Astrocyte (in vitro differentiated cells and primary cell): ENCODE measurements at regions not wholly inside any gene's neighbourhood (a gene's known extent, or its start where the extent isn't known, plus 50 kb on each side); places are given as distances from the start of the nearest gene placed in this dataset.

Source experiments
- DNase-seq: peaks from one replicate; pipeline ENCODE4 v3.0.0-alpha.2; 2010; ENCODE audit warnings: low read depth
- FAIRE-seq: peaks from 2 replicates; lab custom pipeline; 2011; peaks lifted over from hg19 to GRCh38; lab: Jason Lieb, UNC
- H2AFZ ChIP-seq: 2 replicates; pipeline ENCODE4 v1.6.0; 2012; ENCODE audit warnings: low read depth, low read length, inconsistent platforms
- H3K27ac ChIP-seq: 2 replicates; pipeline ENCODE4 v1.5.1; 2011; ENCODE audit warnings: low read depth, low read length, inconsistent platforms
- H3K27me3 ChIP-seq: 2 replicates; pipeline ENCODE4 v1.6.0; 2011; ENCODE audit warnings: low read length, inconsistent platforms; ENCODE audit not compliant: insufficient read depth
- H3K36me3 ChIP-seq: 2 replicates; pipeline ENCODE4 v1.5.1; 2011; ENCODE audit warnings: low read length, inconsistent platforms; ENCODE audit not compliant: insufficient read depth
- H3K4me1 ChIP-seq: 2 replicates; pipeline ENCODE4 v1.5.1; 2011; ENCODE audit warnings: low read length, inconsistent platforms; ENCODE audit not compliant: insufficient read depth
- H3K4me2 ChIP-seq: 2 replicates; pipeline ENCODE4 v1.6.0; 2012; ENCODE audit warnings: low read length, inconsistent platforms
- H3K4me3 ChIP-seq: 2 replicates; pipeline ENCODE4 v1.5.1; 2011; ENCODE audit warnings: low read depth, mild to moderate bottlenecking, low read length, inconsistent platforms; ENCODE audit not compliant: insufficient read depth
- H3K79me2 ChIP-seq: 2 replicates; pipeline ENCODE4 v1.6.0; 2012; ENCODE audit warnings: mild to moderate bottlenecking, low read length, inconsistent platforms; ENCODE audit not compliant: insufficient read depth
- H3K9ac ChIP-seq: 2 replicates; pipeline ENCODE4 v1.6.0; 2012; ENCODE audit warnings: mild to moderate bottlenecking, low read length, inconsistent platforms
- H3K9me3 ChIP-seq: 2 replicates; pipeline ENCODE4 v1.5.1; 2012; ENCODE audit warnings: low read depth, mild to moderate bottlenecking, low read length, inconsistent platforms; ENCODE audit not compliant: insufficient read depth
- H4K20me1 ChIP-seq: 2 replicates; pipeline ENCODE4 v1.6.0; 2012; ENCODE audit warnings: low read length, inconsistent platforms; ENCODE audit not compliant: insufficient read depth
- H3K27ac Mint-ChIP-seq: one replicate; pipeline ENCODE4 v1.8.0; 2021; ENCODE audit warnings: mild to moderate bottlenecking, mixed read lengths; ENCODE audit not compliant: unreplicated experiment
- H3K27me3 Mint-ChIP-seq: one replicate; pipeline ENCODE4 v1.8.0; 2021; ENCODE audit warnings: low read depth, mixed read lengths; ENCODE audit not compliant: unreplicated experiment
- H3K36me3 Mint-ChIP-seq: one replicate; pipeline ENCODE4 v1.8.0; 2021; ENCODE audit warnings: low read depth, mixed read lengths; ENCODE audit not compliant: unreplicated experiment
- H3K4me1 Mint-ChIP-seq: one replicate; pipeline ENCODE4 v1.8.0; 2021; ENCODE audit warnings: low read depth, mixed read lengths; ENCODE audit not compliant: unreplicated experiment
- H3K4me3 Mint-ChIP-seq: one replicate; pipeline ENCODE4 v1.8.0; 2021; ENCODE audit warnings: mild to moderate bottlenecking, moderate library complexity, mixed read lengths; ENCODE audit not compliant: unreplicated experiment
- H3K9me3 Mint-ChIP-seq: one replicate; pipeline ENCODE4 v1.8.0; 2021; ENCODE audit warnings: mild to moderate bottlenecking, mixed read lengths; ENCODE audit not compliant: unreplicated experiment
- EZH2 ChIP-seq: IDR thresholded peaks from 2 replicates; pipeline ENCODE4 v1.6.1; 2012; ENCODE audit warnings: mild to moderate bottlenecking, low read length, inconsistent platforms; ENCODE audit not compliant: insufficient read depth
- TF ChIP-seq, protein P1 (sequence below): IDR thresholded peaks from 2 replicates; pipeline ENCODE4 v1.5.1; 2011; ENCODE audit warnings: low read depth, mild to moderate bottlenecking, inconsistent platforms, low read length, moderate library complexity; ENCODE audit not compliant: insufficient read depth

DNA sequence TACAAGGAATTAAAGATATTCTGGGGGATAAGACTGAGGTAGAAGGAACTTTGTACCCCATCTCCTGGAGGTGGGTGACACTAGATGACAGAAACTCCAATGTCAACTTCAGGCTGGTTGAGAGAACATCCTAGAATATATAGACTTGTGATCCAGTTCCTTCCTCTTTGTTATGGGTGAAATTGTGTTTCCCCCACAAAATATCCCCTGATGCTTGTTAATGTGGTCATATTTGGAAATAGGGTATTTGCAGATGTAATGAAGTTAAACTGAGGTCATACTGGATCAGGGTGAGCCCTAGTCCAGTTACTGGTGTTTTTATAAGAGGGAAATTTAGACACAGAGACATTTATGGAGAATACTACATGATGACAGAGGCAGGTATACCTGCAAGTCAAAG is 114.0 kb upstream of the NAMPT start:
- Histone ChIP-seq H3K79me2 (no peaks in the 10 kb centered on the region), H3K4me3 (no peak overlapping the region), H4K20me1 (no peaks in the 10 kb centered on the region), H3K27ac (no peak overlapping the region), H3K36me3 (no peaks in the 10 kb centered on the region), H3K9ac (no peak overlapping the region), H3K4me2 (no peak overlapping the region), H3K27me3 (peaks cover 5% of the 10 kb centered on the region), H3K9me3 (no peaks in the 10 kb centered on the region), H3K4me1 (no peaks in the 10 kb centered on the region), H2AFZ (no peak overlapping the region)
- DNase-seq: no peak
- no peak for FAIRE-seq
- Mint-ChIP-seq H3K4me1 (no peaks in the 10 kb centered on the region), H3K27ac (no peak overlapping the region), H3K4me3 (no peak overlapping the region), H3K9me3 (peaks cover 2% of the 10 kb centered on the region), H3K36me3 (no peaks in the 10 kb centered on the region), H3K27me3 (peaks cover 11% of the 10 kb centered on the region)
- no peak for TF ChIP-seq EZH2
- TF ChIP-seq, protein P1, sequence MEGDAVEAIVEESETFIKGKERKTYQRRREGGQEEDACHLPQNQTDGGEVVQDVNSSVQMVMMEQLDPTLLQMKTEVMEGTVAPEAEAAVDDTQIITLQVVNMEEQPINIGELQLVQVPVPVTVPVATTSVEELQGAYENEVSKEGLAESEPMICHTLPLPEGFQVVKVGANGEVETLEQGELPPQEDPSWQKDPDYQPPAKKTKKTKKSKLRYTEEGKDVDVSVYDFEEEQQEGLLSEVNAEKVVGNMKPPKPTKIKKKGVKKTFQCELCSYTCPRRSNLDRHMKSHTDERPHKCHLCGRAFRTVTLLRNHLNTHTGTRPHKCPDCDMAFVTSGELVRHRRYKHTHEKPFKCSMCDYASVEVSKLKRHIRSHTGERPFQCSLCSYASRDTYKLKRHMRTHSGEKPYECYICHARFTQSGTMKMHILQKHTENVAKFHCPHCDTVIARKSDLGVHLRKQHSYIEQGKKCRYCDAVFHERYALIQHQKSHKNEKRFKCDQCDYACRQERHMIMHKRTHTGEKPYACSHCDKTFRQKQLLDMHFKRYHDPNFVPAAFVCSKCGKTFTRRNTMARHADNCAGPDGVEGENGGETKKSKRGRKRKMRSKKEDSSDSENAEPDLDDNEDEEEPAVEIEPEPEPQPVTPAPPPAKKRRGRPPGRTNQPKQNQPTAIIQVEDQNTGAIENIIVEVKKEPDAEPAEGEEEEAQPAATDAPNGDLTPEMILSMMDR: no peak

DNA sequence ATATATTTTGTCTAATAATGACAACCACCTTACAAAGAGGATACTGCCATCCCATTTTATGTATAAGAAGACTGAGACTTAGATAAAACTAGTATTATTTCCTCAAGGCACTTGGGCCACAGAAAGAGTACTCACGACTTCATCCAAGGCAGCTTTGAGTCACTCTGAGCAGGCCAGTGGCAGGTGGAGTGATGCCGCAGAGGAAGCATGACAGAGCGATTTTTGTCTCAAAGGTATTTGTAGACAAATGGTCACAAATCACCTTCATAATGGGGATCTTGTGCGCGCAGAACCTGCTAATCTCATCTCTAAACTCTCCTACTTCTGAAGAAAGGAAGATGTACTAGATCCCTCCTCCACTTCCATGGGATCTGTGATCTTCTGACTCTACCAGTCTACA is 113.2 kb upstream of the NAMPT start:
- Histone ChIP-seq H3K79me2 (no peaks in the 10 kb centered on the region), H3K27me3 (peaks cover 4% of the 10 kb centered on the region), H3K4me1 (no peaks in the 10 kb centered on the region), H2AFZ (no peak overlapping the region), H3K36me3 (no peaks in the 10 kb centered on the region), H3K27ac (no peak overlapping the region), H3K9me3 (no peaks in the 10 kb centered on the region), H3K9ac (no peak overlapping the region), H3K4me2 (no peak overlapping the region), H3K4me3 (no peak overlapping the region), H4K20me1 (no peaks in the 10 kb centered on the region)
- Mint-ChIP-seq H3K9me3 (no peaks in the 10 kb centered on the region), H3K4me1 (no peaks in the 10 kb centered on the region), H3K27ac (no peak overlapping the region), H3K4me3 (no peak overlapping the region), H3K36me3 (no peaks in the 10 kb centered on the region), H3K27me3 (peaks cover 11% of the 10 kb centered on the region)
- no peak for DNase-seq
- no peak for FAIRE-seq
- no peak for TF ChIP-seq EZH2
- TF ChIP-seq, protein P1: no peak

DNA sequence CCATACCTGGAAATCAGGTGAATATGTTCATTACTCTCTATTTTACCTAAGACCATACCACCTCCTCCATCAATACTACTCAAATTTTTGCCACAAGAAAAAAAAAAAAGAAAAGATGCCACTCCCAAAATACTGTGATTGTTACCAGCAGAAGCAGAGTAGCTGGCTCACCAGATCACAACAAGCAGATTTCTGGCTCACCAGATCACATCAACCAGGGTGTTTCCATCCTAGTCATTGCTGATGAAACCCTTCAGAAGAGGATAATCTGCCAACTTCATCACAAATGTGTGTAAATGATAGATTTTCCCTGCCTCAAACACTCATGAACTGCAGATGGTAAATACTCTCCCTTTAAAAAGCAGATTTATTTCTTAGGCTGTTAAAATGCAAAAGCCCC is 109.7 kb upstream of the NAMPT start:
- Histone ChIP-seq H3K36me3 (no peaks in the 10 kb centered on the region), H2AFZ (no peak overlapping the region), H3K4me1 (no peaks in the 10 kb centered on the region), H4K20me1 (no peaks in the 10 kb centered on the region), H3K27ac (no peak overlapping the region), H3K9me3 (no peaks in the 10 kb centered on the region), H3K4me3 (no peak overlapping the region), H3K79me2 (no peaks in the 10 kb centered on the region), H3K27me3 (peaks cover 3% of the 10 kb centered on the region), H3K9ac (no peak overlapping the region), H3K4me2 (no peak overlapping the region)
- no peak overlapping the region for H3K27ac Mint-ChIP-seq
- H3K36me3 Mint-ChIP-seq: no peaks in the 10 kb centered on the region
- no peaks in the 10 kb centered on the region for H3K9me3 Mint-ChIP-seq
- DNase-seq (no peak), FAIRE-seq (no peak)
- peaks cover 12% of the 10 kb centered on the region for H3K27me3 Mint-ChIP-seq
- TF ChIP-seq, protein P1: no peak
- no peak for TF ChIP-seq EZH2
- no peak overlapping the region for H3K4me3 Mint-ChIP-seq
- no peaks in the 10 kb centered on the region for H3K4me1 Mint-ChIP-seq
